Activated naive CD8-positive, alpha-beta T cell treated with anti-CD3 and anti-CD28 coated beads, Interleukin-2, amount 10 ng/mL, durations not matched to agents 7 days and 5 days (primary cell): ENCODE measurements at regions not wholly inside any gene's neighbourhood (a gene's known extent, or its start where the extent isn't known, plus 50 kb on each side); places are given as distances from the start of the nearest gene placed in this dataset.
"Not testable (repeated sequence)": the region's sequence is repeated elsewhere in the genome, so short reads cannot be mapped to it uniquely, and the experiment has no call there.

Source experiments
- ATAC-seq: fragments of 150-1000 bp; cut with Tn5 transposase; one replicate; pipeline ENCODE4 v1.10.0; 2021; ENCODE audit warnings: low read depth, moderate library complexity
- POLR2A ChIA-PET: fragments of 350-600 bp; sonication (Branson Sonifier 250); formaldehyde crosslinking; loops from one replicate; lab custom pipeline; 2021; ENCODE audit warnings: antibody characterized with exemption; lab: Charles Lee
- DNase-seq: peaks from one replicate; pipeline ENCODE4 v3.0.0; 2021
- H3K27ac Mint-ChIP-seq: one replicate; pipeline ENCODE4 v1.8.0; 2022; ENCODE audit warnings: mild to moderate bottlenecking, mixed read lengths
- H3K27me3 Mint-ChIP-seq: one replicate; pipeline ENCODE4 v1.8.0; 2022; ENCODE audit warnings: mild to moderate bottlenecking, moderate library complexity, mixed read lengths
- H3K36me3 Mint-ChIP-seq: one replicate; pipeline ENCODE4 v1.8.0; 2021; ENCODE audit warnings: mild to moderate bottlenecking, mixed read lengths
- H3K4me1 Mint-ChIP-seq: one replicate; pipeline ENCODE4 v1.8.0; 2021; ENCODE audit warnings: mixed read lengths
- H3K4me3 Mint-ChIP-seq: one replicate; pipeline ENCODE4 v1.8.0; 2022; ENCODE audit warnings: mild to moderate bottlenecking, moderate library complexity, mixed read lengths
- H3K9me3 Mint-ChIP-seq: one replicate; pipeline ENCODE4 v1.8.0; 2021; ENCODE audit warnings: mixed read lengths

DNA sequence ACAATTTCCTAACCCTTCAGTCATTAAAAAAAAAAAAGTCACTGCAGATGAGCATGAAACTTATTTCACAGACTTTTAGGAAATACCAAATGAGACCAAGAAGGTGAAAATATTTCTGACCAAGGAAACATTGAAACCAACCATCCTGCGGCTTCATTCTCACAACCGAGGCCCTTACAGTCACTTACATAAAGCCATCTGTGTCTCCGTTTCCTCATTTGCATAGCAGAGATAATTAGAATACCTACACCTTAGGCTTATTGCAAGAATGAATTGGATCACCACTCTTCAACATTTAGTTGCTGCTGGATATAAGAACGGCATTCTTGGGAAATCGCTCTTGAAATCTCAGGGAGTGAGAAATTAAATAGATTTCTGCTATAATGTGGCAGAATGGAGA lies 356.2 kb downstream of the HS3ST1 start:
- no peak for ATAC-seq
- Mint-ChIP-seq H3K36me3 (no peaks in the 10 kb centered on the region), H3K27ac (no peak overlapping the region)

DNA sequence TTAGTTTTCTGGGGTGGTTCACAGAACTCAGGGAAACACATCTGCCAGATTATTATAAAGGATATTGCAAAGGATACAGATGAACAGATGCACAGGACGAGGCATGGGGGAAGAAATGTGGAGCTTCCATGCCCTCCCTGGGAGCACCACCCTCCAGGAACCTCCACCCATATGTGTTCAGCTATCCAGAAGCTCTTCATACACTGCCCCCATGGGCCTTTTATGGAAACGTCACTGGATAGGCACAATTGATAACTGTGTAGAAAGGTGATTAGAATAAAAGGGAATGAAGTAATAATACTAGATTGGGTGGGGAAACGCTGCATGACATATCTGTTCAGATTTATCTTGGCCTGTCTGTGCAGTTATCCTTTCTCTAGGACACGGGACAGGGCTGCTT lies 357.9 kb downstream of the HS3ST1 start:
- Mint-ChIP-seq H3K36me3 (no peaks in the 10 kb centered on the region), H3K4me1 (no peaks in the 10 kb centered on the region), H3K27me3 (no peaks in the 10 kb centered on the region), H3K9me3 (no peaks in the 10 kb centered on the region), H3K27ac (no peak overlapping the region), H3K4me3 (no peak overlapping the region)
- DNase-seq (no peak), ATAC-seq (no peak)
- POLR2A ChIA-PET, result no interaction called here

More for the DNA sequence above, 356.2 kb downstream of the HS3ST1 start:
- no peaks in the 10 kb centered on the region for H3K4me1 Mint-ChIP-seq
- H3K9me3 Mint-ChIP-seq, result no peaks in the 10 kb centered on the region
- no peaks in the 10 kb centered on the region for H3K27me3 Mint-ChIP-seq
- POLR2A ChIA-PET, result no interaction called here
- DNase-seq, result no peak
- H3K4me3 Mint-ChIP-seq, result no peak overlapping the region

DNA sequence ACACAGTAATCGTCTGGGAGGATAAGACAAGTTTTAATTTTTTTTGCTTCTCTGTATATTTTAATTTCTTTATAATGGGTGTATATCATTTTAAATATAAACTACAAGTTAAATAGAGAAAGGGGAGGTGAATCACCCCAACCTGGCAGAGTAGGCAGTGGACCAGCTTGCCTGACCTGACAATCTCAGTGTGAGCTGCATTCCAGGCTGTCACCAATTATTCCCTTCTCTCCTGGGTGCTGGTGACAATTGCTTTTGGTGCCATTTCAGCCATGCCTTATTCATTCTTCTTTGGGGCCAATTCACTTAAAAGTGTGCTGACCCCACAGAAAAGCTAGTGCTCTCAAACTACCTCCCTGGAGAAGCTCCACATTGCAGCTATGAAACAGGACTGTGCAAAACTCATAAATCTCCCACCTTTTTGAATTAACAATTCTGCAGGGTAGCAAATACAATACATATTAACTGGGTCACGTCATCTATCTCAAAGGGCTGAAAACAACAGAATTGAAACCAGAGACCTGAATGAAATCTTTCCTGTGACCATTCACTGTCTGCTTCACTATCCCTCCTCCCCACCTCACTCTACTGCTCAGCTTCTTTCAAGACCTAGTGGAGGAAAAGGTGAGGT lies 359.0 kb downstream of the HS3ST1 start:
- Mint-ChIP-seq H3K27me3 (no peaks in the 10 kb centered on the region), H3K4me1 (no peaks in the 10 kb centered on the region), H3K36me3 (no peaks in the 10 kb centered on the region), H3K9me3 (no peaks in the 10 kb centered on the region), H3K27ac (no peak overlapping the region), H3K4me3 (no peak overlapping the region)
- no peak for DNase-seq
- ATAC-seq, result no peak
- POLR2A ChIA-PET, result no interaction called here

DNA sequence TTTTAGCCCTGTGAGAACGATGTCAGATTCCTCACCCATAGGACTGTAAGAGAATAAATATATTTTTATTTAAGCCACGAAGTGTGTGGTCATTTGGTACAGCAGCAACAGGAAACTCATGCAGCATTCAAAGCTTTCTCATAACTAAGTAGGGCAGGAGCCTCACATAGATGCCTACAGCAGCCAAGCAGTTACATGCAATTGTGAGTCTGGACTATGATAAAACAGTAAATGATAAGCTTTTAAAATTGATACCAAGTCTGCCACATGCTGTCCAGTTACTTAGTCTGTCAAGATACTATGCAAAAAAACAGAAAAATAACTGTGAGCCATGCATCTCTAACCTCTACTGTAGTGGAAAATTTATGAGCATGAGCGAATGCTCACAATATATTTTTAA lies 359.6 kb downstream of the HS3ST1 start:
- no peaks in the 10 kb centered on the region for H3K36me3 Mint-ChIP-seq
- H3K9me3 Mint-ChIP-seq, result no peaks in the 10 kb centered on the region
- H3K4me3 Mint-ChIP-seq, result no peak overlapping the region
- no peak for DNase-seq
- POLR2A ChIA-PET, result no interaction called here
- H3K27ac Mint-ChIP-seq, result no peak overlapping the region
- H3K4me1 Mint-ChIP-seq, result no peaks in the 10 kb centered on the region
- no peaks in the 10 kb centered on the region for H3K27me3 Mint-ChIP-seq
- no peak for ATAC-seq

DNA sequence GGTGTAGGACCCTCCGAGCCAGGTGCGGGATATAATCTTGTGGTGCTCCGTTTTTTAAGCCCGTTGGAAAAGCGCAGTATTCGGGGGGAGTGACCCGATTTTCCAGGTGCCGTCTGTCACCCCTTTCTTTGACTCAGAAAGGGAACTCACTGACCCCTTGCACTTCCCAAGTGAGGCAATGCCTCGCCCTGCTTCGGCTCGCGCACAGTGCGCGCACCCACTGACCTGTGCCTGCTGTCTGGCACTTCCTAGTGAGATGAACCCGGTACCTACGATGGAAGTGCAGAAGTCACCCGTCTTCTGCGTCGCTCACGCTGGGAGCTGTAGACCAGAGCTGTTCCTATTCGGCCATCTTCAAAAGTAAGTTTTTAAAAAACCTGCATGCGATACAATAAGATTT lies 362.1 kb downstream of the HS3ST1 start:
- H3K27ac Mint-ChIP-seq, DNase-seq, POLR2A ChIA-PET, H3K36me3 Mint-ChIP-seq, H3K9me3 Mint-ChIP-seq, H3K4me3 Mint-ChIP-seq, ATAC-seq, H3K27me3 Mint-ChIP-seq, H3K4me1 Mint-ChIP-seq: not testable (repeated sequence)

DNA sequence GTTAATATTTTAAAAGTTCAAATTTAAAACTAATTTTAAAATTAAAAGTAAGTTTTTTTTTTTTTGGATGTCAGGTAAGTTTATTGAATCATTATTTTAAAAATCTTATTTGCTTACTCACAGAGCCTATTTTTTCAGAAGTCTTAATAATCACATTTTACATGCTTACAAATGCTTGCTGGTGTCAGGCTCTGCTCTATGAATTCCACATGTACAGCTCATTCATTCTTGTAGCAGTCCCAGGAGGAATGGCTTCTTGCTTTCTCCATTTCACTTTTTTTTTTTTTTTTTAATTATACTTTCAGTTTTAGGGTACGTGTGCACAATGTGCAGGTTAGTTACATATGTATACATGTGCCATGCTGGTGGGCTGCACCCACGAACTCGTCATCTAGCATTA lies 368.1 kb downstream of the HS3ST1 start:
- H3K27me3 Mint-ChIP-seq, ATAC-seq, H3K4me1 Mint-ChIP-seq, H3K27ac Mint-ChIP-seq, DNase-seq, H3K36me3 Mint-ChIP-seq, H3K4me3 Mint-ChIP-seq, H3K9me3 Mint-ChIP-seq, POLR2A ChIA-PET: not testable (repeated sequence)

DNA sequence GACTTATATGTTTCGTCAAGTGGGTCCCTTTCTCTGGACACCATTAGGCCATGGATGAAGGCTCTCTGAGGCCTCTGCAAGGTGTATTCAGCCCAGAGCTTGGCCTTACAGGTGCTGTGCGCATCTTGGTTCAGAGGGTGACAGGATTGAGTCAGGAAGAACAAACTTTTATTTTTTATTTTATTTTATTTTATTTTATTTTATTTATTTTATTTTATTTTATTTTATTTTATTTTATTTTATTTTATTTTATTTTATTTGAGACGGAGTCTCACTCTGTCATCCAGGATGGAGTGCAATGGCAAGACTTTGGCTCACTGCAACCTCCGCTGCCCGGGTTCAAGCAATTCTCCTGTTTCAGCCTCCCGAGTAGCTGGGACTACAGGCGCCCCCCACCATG lies 370.4 kb upstream of the CLNK start:
- POLR2A ChIA-PET, DNase-seq, H3K4me3 Mint-ChIP-seq, H3K4me1 Mint-ChIP-seq, H3K27me3 Mint-ChIP-seq, H3K9me3 Mint-ChIP-seq, H3K36me3 Mint-ChIP-seq, ATAC-seq, H3K27ac Mint-ChIP-seq: not testable (repeated sequence)

DNA sequence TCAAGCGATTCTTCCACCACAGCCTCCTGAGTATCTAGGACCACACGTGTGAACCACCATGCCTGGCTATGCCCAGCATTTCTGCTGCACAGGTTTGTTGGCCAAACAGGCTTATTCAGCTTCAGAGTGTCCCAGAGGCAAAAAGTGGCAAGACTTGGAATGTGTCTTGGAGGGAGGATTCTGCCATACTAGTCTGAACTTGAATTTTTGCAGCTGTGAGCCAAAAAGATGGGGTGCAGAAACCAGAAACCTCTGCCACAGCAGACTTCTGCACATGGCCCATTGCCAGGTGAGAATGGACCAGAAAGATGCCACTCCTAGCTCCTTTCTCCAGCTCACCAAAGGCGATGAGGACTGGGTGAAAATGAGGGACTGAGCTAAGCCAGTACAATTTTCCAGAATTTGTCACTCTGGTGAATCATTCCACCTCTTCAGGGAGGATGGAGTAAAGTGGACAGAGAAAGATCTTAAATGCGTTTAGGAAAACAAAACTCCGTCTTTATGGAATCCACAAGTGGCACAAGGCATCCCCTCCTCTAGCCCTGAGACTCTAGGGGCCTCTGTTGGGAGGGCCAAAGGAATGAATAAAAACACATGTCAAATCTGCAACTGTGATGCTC lies 369.1 kb upstream of the CLNK start:
- Mint-ChIP-seq H3K36me3 (no peaks in the 10 kb centered on the region), H3K27me3 (no peaks in the 10 kb centered on the region), H3K27ac (no peak overlapping the region), H3K4me3 (no peak overlapping the region), H3K9me3 (peaks cover 4% of the 10 kb centered on the region), H3K4me1 (no peaks in the 10 kb centered on the region)
- ATAC-seq, result no peak
- POLR2A ChIA-PET, result no interaction called here
- no peak for DNase-seq

DNA sequence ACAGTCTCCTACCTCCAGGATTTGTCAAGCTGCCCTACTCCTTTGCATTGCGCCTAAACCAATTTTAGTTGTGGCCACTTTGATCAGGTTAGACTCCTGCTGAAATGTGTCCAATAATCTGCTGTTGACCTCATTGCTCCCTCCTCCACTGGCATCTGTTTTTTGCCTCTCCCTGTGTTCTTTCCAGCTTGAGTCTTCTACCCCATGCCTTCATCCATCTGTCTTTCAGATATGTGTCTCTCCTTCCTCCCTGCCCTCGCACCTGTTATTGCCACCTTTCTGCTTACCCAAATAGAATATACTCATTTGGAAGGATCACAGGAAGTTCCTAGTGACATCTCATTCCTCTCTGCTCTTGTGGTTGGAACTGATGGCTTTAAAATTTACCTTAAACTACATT lies 366.6 kb upstream of the CLNK start:
- no peak for DNase-seq
- Mint-ChIP-seq H3K27ac (no peak overlapping the region), H3K27me3 (no peaks in the 10 kb centered on the region), H3K4me1 (no peaks in the 10 kb centered on the region), H3K9me3 (peaks cover 4% of the 10 kb centered on the region), H3K4me3 (no peak overlapping the region), H3K36me3 (no peaks in the 10 kb centered on the region)
- ATAC-seq, result no peak
- POLR2A ChIA-PET, result no interaction called here

DNA sequence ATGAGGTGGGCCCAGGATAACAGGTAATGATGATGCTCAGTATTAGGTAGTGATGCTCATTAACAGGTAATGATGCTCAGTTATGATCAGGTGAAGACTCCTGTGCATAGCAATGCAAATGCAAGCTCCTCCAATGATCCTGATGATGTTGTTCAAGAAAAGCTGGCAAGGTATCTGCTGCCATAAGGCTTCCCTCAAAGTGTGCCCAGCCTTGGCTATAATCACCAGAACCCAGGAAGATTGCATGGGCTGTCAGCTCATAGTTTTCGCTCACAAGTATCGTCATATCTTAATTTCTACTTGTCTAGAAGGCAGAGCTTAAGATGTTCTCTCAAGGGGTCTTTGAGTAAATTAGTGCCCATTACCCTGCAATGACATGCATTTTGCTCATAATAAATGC lies 366.2 kb upstream of the CLNK start:
- DNase-seq, result no peak
- H3K4me3 Mint-ChIP-seq, result no peak overlapping the region
- H3K27me3 Mint-ChIP-seq, result peaks cover 2% of the 10 kb centered on the region
- peaks cover 6% of the 10 kb centered on the region for H3K9me3 Mint-ChIP-seq
- no peaks in the 10 kb centered on the region for H3K36me3 Mint-ChIP-seq
- H3K4me1 Mint-ChIP-seq, result no peaks in the 10 kb centered on the region
- POLR2A ChIA-PET, result no interaction called here
- no peak for ATAC-seq
- no peak overlapping the region for H3K27ac Mint-ChIP-seq

DNA sequence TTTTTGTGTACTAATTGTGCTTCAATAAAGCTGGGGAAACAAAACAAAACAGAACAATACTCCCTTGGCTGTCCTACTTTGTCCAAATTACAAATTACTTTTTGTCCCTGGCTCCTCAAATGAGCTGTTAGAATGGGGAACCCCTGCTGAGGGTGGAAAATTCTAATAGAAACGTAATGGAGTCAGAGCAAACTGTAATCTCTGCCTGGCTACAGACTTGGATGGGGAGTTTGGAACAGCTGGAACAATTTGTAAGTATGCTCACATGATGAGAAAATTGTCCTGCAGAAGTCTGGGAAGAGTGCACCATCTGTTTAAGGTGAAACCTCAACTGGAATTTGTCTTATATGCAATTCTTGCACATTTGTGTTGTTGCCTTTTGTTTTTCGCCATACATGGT lies 364.4 kb upstream of the CLNK start:
- POLR2A ChIA-PET, result no interaction called here
- Mint-ChIP-seq H3K4me1 (no peaks in the 10 kb centered on the region), H3K36me3 (no peaks in the 10 kb centered on the region)

DNA sequence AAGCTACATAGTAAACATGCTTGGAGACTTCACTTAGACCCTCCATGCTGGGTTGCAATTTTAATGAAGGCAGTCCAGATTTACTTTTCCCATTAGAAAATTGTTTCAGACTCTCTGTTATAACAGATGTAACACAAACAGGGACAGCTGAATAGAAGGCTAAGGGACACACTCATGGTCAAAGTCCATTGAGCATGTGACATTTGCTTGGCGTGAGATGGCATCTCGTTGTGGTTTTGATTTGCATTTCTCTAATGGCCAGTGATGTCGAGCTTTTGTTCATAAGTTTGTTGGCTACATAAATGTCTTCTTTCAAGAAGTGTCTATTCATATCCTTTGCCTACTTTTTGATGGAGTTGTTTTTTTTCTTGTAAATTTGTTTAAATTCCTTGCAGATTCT lies 358.2 kb upstream of the CLNK start:
- POLR2A ChIA-PET, result no interaction called here
- Mint-ChIP-seq H3K4me3 (no peak overlapping the region), H3K4me1 (no peaks in the 10 kb centered on the region), H3K9me3 (peaks cover 3% of the 10 kb centered on the region), H3K36me3 (no peaks in the 10 kb centered on the region), H3K27ac (no peak overlapping the region), H3K27me3 (peaks cover 2% of the 10 kb centered on the region)
- DNase-seq (no peak), ATAC-seq (no peak)

More for the DNA sequence above, 364.4 kb upstream of the CLNK start:
- Mint-ChIP-seq H3K9me3 (peaks cover 7% of the 10 kb centered on the region), H3K27me3 (peaks cover 2% of the 10 kb centered on the region), H3K4me3 (no peak overlapping the region), H3K27ac (no peak overlapping the region)
- DNase-seq (no peak), ATAC-seq (no peak)

DNA sequence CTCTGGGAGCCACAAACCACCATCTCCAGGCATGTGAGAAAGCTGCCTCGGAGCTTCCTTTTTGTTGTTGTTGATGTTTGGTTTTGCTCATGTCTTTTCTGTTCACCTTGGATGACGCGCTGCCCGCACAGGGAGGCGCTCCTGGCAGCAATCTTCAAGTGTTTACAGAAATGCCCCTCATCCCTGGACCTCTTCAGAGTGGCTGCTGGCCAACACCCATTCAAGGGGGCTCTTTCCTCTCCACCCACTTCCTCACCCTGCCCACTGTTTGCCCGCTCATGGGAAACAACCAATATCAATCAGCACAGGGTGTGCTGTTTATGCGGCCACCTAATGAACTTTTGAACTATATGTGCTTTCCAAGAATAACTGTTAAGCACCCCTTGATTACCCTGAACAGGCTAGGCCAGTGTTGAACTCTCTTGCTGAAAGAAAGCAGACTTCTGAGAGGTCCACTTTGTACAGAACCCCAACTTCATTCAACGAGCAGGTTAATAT lies 355.1 kb upstream of the CLNK start:
- no peak for DNase-seq
- Mint-ChIP-seq H3K27ac (no peak overlapping the region), H3K36me3 (no peaks in the 10 kb centered on the region), H3K27me3 (no peaks in the 10 kb centered on the region), H3K4me1 (no peaks in the 10 kb centered on the region), H3K4me3 (no peak overlapping the region), H3K9me3 (no peaks in the 10 kb centered on the region)
- POLR2A ChIA-PET, result no interaction called here
- no peak for ATAC-seq

DNA sequence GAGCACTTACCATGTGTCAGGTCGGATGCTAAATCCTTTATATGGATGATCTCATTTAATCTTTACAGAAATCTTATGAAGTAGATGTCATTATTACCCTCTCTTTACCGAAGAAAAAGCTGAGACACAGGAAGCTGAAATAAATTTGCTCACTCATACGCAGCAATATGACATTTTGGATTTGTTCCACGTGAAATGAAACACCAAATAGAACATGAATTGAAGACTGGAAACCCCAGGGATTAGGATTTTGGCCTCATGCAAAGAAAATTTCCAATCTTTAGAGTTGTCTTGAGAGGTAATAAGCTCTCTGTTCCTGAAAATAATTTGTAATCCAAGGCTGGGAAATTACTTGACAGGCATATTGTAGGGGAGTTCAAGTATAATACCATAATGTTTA lies 354.4 kb upstream of the CLNK start:
- H3K36me3 Mint-ChIP-seq, result no peaks in the 10 kb centered on the region
- no peak overlapping the region for H3K4me3 Mint-ChIP-seq
- DNase-seq, result no peak
- POLR2A ChIA-PET, result no interaction called here
- H3K4me1 Mint-ChIP-seq, result no peaks in the 10 kb centered on the region
- no peak overlapping the region for H3K27ac Mint-ChIP-seq
- no peaks in the 10 kb centered on the region for H3K9me3 Mint-ChIP-seq
- H3K27me3 Mint-ChIP-seq, result no peaks in the 10 kb centered on the region
- ATAC-seq, result no peak
